Activated CD4-positive, alpha-beta T cell treated with anti-CD3 and anti-CD28 coated beads, Interleukin-2, amount 10 ng/mL, durations not matched to agents 7 days and 5 days (primary cell): ENCODE measurements at regions not wholly inside any gene's neighbourhood (a gene's known extent, or its start where the extent isn't known, plus 50 kb on each side); places are given as distances from the start of the nearest gene placed in this dataset.

Source experiments
- CTCF ChIA-PET: fragments of 350-600 bp; sonication (Branson Sonifier 250); formaldehyde crosslinking; loops from one replicate; lab custom pipeline; 2021; ENCODE audit warnings: antibody characterized with exemption; lab: Charles Lee
- POLR2A ChIA-PET: fragments of 350-600 bp; sonication (Branson Sonifier 250); formaldehyde crosslinking; loops from one replicate; lab custom pipeline; 2021; ENCODE audit warnings: antibody characterized with exemption; lab: Charles Lee
- DNase-seq: peaks from one replicate; pipeline ENCODE4 v3.0.0-alpha.2; 2020
- H3K27ac Mint-ChIP-seq: one replicate; pipeline ENCODE4 v1.8.0; 2021; ENCODE audit warnings: mild to moderate bottlenecking, moderate library complexity, mixed read lengths
- H3K27me3 Mint-ChIP-seq: one replicate; pipeline ENCODE4 v1.8.0; 2021; ENCODE audit warnings: mixed read lengths
- H3K36me3 Mint-ChIP-seq: one replicate; pipeline ENCODE4 v1.8.0; 2021; ENCODE audit warnings: low read depth, mixed read lengths
- H3K4me1 Mint-ChIP-seq: one replicate; pipeline ENCODE4 v1.8.0; 2021; ENCODE audit warnings: mixed read lengths
- H3K4me3 Mint-ChIP-seq: one replicate; pipeline ENCODE4 v1.8.0; 2021; ENCODE audit warnings: mild to moderate bottlenecking, moderate library complexity, mixed read lengths
- H3K9me3 Mint-ChIP-seq: one replicate; pipeline ENCODE4 v1.8.0; 2021; ENCODE audit warnings: mixed read lengths

DNA sequence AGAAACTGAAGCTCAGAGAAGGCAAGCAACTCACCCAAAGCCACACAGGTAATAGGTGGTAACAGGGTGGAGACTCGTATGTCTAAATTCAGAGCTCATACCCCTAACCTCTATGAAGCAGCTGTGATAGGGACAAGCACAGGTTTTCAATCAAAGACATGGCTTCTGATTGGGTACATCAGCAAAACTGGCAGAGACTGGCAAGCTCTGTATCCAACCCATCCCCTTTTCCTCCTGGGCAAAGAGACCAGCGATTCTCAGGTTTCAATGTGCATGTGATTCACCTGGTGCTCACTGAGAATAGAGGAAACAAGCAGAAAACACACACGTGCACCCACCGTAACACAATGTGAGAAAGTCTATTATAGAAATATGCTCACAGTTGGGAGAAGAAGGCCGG is 153.0 kb downstream of the SMIM20 start:
- ChIA-PET POLR2A (no interaction called here), CTCF (interaction anchor here (0.6 to 2.6 kb wide), 7 partner anchors 9 to 270 kb away, joined by 3 to 7 read pairs (median 4); no protein-coding TSS in a partner anchor)
- no peak overlapping the region for H3K27ac Mint-ChIP-seq
- H3K4me1 Mint-ChIP-seq: peaks cover 3% of the 10 kb centered on the region
- no peak overlapping the region for H3K4me3 Mint-ChIP-seq
- H3K27me3 Mint-ChIP-seq: peaks cover 2% of the 10 kb centered on the region
- H3K9me3 Mint-ChIP-seq: no peaks in the 10 kb centered on the region
- no peak for DNase-seq
- no peaks in the 10 kb centered on the region for H3K36me3 Mint-ChIP-seq

DNA sequence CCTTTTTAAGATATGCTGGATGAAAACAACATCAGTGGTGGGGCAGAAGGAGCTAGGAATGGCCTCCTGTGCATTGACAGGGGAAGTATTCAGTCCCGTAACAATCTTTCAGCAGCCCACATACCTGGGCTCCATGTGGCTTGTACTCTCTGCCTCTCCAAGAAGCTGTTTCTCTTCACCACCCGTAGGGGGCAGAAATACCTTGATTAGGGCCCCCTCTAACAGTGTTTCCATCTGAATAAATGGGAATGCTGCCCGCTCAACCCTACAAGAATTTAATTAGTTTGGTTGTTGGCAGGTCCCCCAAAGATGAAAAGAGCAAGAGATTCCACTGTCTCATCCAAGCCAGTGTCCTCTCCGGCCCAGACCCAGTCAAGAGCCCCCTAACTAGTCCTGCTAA is 155.2 kb downstream of the SMIM20 start:
- no peak overlapping the region for H3K4me3 Mint-ChIP-seq
- H3K9me3 Mint-ChIP-seq: no peaks in the 10 kb centered on the region
- H3K27ac Mint-ChIP-seq: no peak overlapping the region
- DNase-seq: no peak
- peaks cover 7% of the 10 kb centered on the region for H3K4me1 Mint-ChIP-seq
- CTCF ChIA-PET: interaction anchor here (0.7 to 1.6 kb wide), 7 partner anchors 8 to 909 kb away, joined by 3 to 7 read pairs (median 3); no protein-coding TSS in a partner anchor
- H3K27me3 Mint-ChIP-seq: peaks cover 2% of the 10 kb centered on the region
- POLR2A ChIA-PET: no interaction called here
- H3K36me3 Mint-ChIP-seq: no peaks in the 10 kb centered on the region

DNA sequence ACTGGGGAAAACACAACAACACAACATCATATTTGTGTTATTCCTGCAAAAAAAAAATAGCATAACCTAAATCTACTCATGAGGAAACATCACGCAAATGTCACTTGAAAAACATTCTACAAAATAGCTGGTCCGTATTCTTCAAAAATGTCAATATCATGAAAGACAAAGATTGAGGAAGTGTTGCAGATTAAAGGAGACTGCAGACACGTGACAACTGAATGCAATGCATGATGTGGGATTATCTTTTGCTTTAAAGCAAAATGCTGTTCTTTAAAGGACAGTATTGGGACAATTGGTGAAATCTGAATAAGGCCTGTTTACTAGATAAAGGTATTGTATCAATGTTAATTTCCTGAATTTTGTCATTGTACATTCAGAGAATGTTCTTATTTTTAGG is 157.7 kb downstream of the SMIM20 start:
- ChIA-PET POLR2A (no interaction called here), CTCF (interaction anchor here (0.7 kb wide), 1 partner anchor 123 kb away, joined by 3 read pairs; no protein-coding TSS in a partner anchor)
- H3K4me3 Mint-ChIP-seq: no peak overlapping the region

DNA sequence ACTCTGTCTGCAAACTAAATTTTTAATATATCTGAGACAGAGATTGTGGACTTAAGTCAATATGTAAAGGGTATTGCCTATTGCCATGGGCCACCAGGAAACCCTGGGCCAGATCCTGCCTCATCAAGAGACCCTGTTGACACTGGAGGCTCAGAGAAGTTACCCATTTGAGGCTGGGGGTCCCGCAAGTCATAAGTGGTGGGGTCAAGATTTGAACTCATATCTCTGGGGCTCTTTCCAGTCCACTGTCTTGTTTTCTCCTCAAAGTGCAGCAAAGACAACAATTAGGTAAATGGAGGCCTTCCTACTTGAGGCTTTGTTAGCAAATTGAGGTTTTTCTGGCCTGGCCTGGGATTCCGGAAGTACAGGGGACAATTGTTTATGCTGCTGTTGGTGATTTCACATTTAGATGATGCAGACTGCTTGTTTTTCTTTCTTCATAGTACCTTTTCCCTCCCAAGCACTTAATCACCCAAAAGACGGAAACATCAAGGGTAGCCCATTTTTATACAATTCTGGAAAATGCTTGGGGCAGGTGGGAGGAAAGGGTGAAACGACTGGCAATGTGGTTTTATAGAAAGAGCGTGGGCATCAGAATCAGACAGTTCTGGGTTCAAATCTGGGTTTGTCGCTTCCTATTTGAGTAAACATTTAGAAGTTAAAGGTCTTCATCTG is 160.0 kb downstream of the SMIM20 start:
- Mint-ChIP-seq H3K9me3 (peaks cover 22% of the 10 kb centered on the region), H3K27ac (peak overlapping the region; percentile 39), H3K4me3 (no peak overlapping the region), H3K27me3 (no peaks in the 10 kb centered on the region), H3K36me3 (peaks cover 20% of the 10 kb centered on the region), H3K4me1 (peaks cover 44% of the 10 kb centered on the region)
- no peak for DNase-seq
- POLR2A ChIA-PET: no interaction called here
- CTCF ChIA-PET: interaction anchor here (0.6 to 2.2 kb wide), 7 partner anchors 10 to 784 kb away, joined by 3 to 9 read pairs (median 3); no protein-coding TSS in a partner anchor

More for the DNA sequence above, 157.7 kb downstream of the SMIM20 start:
- Mint-ChIP-seq H3K36me3 (peaks cover 7% of the 10 kb centered on the region), H3K4me1 (peaks cover 31% of the 10 kb centered on the region), H3K9me3 (peaks cover 10% of the 10 kb centered on the region), H3K27ac (no peak overlapping the region), H3K27me3 (no peaks in the 10 kb centered on the region)
- DNase-seq: no peak

DNA sequence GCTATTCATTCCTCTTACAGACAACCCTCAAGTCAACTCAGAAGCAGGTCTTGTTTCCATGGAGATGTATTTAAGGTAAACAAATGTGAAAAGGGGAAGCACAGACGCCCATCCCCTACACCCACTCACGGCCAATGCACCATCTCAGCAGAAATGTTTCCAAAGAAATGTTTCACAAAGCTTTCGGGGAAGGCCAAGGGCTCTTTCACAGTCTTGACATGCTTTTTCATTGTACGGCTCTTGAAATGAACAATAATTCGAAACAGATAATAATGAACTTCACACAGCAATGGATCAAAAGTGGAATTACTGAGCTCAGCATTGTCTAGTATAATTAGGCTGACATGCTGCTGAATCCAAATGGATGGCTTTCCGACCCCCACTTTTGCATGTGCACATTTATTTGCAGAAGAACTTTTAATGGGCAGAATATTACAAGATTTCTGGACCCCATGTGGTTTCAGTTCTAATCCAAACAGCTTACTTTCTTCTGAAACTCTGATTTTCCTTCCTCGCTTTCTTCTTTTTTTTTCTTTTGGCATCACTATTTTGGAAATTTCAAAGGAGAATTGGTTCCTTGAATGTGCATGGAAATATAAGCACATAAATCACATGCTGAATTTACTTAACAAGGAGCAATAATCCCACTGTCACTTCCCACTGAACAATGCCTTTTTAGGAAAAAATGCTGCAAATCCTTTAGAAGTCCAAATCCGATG is 160.9 kb downstream of the SMIM20 start:
- Mint-ChIP-seq H3K27ac (peak overlapping the region; percentile 71), H3K9me3 (peaks cover 22% of the 10 kb centered on the region)
- POLR2A ChIA-PET: no interaction called here

DNA sequence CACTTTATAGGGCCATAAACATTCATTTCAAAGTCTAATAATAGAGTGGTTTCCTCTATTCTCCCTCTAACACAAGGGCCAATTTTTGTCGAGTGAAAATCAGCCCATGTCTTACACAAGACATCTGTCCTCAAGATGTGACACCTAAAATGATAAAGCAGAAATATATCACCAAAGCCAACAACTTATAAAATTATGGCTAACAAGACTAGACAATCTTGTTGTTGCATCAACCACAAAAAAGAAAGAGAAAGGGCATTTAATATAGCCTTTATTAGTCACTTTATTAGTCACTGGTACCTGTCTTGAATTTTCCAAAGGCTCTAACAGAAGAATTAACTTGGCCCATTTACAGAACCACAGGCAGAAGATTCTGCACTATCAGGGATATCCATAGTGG is 161.6 kb downstream of the SMIM20 start:
- Mint-ChIP-seq H3K27ac (peak overlapping the region; percentile 71), H3K27me3 (no peaks in the 10 kb centered on the region), H3K36me3 (peaks cover 20% of the 10 kb centered on the region), H3K4me1 (peaks cover 48% of the 10 kb centered on the region), H3K4me3 (no peak overlapping the region), H3K9me3 (peaks cover 22% of the 10 kb centered on the region)
- ChIA-PET POLR2A (interaction anchor here (0.7 to 0.8 kb wide), 3 partner anchors 9 to 250 kb away, joined by 3 to 5 read pairs (median 3); no protein-coding TSS in a partner anchor), CTCF (interaction anchor here (0.6 to 2.3 kb wide), 13 partner anchors 9 to 255 kb away, joined by 3 to 11 read pairs (median 3); no protein-coding TSS in a partner anchor)
- no peak for DNase-seq

More for the DNA sequence above, 160.9 kb downstream of the SMIM20 start:
- Mint-ChIP-seq H3K36me3 (peaks cover 20% of the 10 kb centered on the region), H3K27me3 (no peaks in the 10 kb centered on the region), H3K4me3 (no peak overlapping the region), H3K4me1 (peaks cover 44% of the 10 kb centered on the region)
- DNase-seq: peak; percentile 29
- CTCF ChIA-PET: interaction anchor here (0.6 to 2.3 kb wide), 11 partner anchors 9 to 255 kb away, joined by 3 to 11 read pairs (median 4); no protein-coding TSS in a partner anchor

DNA sequence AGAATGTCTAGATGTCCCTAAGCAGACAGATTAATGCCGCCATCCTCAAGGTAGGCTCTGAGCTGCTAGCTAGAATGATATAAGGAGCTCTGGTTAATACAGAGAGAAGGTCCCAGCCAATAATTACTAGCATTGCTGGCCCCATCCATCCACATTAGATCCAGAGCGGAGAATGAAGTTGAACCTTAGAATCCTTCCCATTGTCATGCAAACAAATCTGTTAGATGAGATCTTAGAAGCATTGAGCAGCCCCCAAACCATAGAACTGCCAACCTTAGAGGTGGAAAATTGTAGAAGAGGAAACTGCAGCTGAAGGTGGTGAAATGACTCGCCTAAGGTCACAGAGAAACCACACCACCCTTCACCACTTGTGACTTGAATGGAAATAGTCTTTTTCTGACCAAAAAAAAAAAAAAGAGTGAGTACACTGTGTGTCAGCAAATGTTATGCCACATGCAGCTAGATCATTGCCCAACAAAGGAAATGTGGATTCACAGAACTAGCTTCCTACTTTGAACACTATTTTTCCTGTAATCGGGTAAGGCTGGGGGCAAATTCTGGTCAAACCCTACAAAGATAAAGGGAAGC is 162.1 kb downstream of the SMIM20 start:
- Mint-ChIP-seq H3K27ac (peak overlapping the region; percentile 71), H3K27me3 (no peaks in the 10 kb centered on the region), H3K36me3 (peaks cover 20% of the 10 kb centered on the region), H3K9me3 (peaks cover 22% of the 10 kb centered on the region), H3K4me3 (no peak overlapping the region), H3K4me1 (peaks cover 52% of the 10 kb centered on the region)
- ChIA-PET POLR2A (interaction anchor here (0.7 to 0.8 kb wide), 3 partner anchors 8 to 250 kb away, joined by 3 to 5 read pairs (median 3); no protein-coding TSS in a partner anchor), CTCF (interaction anchor here (0.6 to 2.3 kb wide), 19 partner anchors 8 to 782 kb away, joined by 3 to 11 read pairs (median 3); no protein-coding TSS in a partner anchor)
- DNase-seq: peak; percentile 54

DNA sequence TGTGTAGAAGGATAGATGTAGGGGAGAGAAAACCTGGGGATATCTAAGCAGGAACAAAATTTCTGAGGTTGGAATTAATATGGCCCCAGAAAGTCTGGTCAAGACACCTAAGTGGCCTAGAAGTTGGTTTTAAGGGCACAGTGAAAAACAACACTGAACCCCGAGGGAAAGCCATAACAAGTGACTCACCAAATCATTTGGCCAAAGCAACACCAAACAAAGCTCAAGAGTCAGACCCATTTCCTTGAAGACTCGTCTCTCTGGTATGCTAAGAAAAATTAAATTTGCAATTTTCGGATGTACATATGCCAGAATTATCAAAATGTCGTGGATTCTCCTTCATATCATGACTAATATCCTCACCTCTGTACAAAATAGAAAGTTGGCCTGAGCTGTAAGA is 162.9 kb downstream of the SMIM20 start:
- Mint-ChIP-seq H3K27ac (no peak overlapping the region), H3K36me3 (peaks cover 20% of the 10 kb centered on the region), H3K9me3 (peaks cover 22% of the 10 kb centered on the region), H3K4me3 (no peak overlapping the region), H3K4me1 (peaks cover 59% of the 10 kb centered on the region), H3K27me3 (no peaks in the 10 kb centered on the region)
- POLR2A ChIA-PET: no interaction called here
- CTCF ChIA-PET: interaction anchor here (0.6 to 2.3 kb wide), 12 partner anchors 9 to 781 kb away, joined by 3 to 11 read pairs (median 3); no protein-coding TSS in a partner anchor
- no peak for DNase-seq

DNA sequence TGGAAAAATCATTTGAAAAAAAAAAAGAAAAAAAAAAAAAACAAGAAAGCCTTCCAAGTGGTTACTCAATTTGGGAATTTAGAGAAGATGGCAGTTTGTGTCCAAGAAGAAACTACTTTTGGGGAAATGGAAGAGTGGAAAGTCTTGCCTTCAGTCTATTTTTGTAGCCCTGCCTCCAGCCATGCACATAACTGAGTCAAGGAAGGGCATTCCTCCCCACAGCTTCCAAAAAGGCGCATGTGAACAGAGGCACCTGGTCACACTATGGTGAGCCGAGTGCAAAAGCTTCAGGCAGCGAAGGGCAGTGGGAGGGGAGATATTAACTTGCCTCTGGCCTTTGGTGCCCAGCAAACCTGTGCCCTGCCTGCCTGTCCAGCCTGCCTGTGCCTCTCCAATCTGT is 163.7 kb downstream of the SMIM20 start:
- no peaks in the 10 kb centered on the region for H3K27me3 Mint-ChIP-seq
- POLR2A ChIA-PET: no interaction called here
- DNase-seq: no peak
- H3K4me3 Mint-ChIP-seq: no peak overlapping the region
- H3K4me1 Mint-ChIP-seq: peaks cover 66% of the 10 kb centered on the region
- peaks cover 22% of the 10 kb centered on the region for H3K9me3 Mint-ChIP-seq
- H3K27ac Mint-ChIP-seq: no peak overlapping the region
- CTCF ChIA-PET: interaction anchor here (0.8 to 1.4 kb wide), 3 partner anchors 8 to 30 kb away, joined by 3 to 5 read pairs (median 3); no protein-coding TSS in a partner anchor
- H3K36me3 Mint-ChIP-seq: peaks cover 20% of the 10 kb centered on the region

DNA sequence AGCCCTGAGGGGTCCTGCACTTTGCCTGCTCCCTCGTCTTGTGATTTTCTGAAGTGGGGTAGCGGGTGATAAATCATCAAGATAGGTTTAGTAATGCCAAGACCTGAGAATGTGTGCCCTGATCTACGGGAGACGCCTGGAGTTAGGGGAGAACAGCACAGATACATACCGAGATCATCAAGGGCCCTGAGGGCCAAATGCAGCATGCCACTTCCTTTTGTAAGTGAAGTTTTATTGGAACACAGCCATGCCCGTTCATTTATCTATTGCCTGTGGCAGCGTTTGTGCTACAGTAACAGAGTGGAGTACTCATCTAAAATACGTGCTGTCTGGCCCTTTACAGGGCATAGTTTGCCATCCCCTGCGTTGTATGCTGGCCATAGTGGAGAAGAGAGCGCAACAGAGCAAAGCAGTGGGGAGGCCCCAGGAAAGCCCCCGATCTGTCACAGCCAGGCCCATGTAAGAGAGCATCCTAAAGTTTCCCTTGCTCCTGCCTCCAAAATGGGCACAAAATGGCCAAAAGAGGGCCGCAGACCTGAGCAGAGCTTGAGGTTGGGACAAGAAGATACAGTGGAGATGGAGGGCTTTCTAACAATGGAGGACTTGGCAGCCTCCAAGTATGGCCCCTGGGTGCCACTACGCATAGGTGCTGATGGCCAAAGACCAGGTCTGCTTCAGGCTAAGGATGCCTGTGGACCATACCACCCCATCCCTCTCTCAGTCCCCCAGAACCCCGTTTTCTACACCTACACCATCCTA is 167.0 kb downstream of the SMIM20 start:
- Mint-ChIP-seq H3K4me1 (peaks cover 67% of the 10 kb centered on the region), H3K4me3 (no peak overlapping the region), H3K27ac (peak overlapping the region; percentile 0), H3K27me3 (no peaks in the 10 kb centered on the region), H3K9me3 (peaks cover 20% of the 10 kb centered on the region), H3K36me3 (peaks cover 17% of the 10 kb centered on the region)
- DNase-seq: no peak
- ChIA-PET CTCF (interaction anchor here (1.3 kb wide), 1 partner anchor 19 kb away, joined by 4 read pairs; no protein-coding TSS in a partner anchor), POLR2A (no interaction called here)

DNA sequence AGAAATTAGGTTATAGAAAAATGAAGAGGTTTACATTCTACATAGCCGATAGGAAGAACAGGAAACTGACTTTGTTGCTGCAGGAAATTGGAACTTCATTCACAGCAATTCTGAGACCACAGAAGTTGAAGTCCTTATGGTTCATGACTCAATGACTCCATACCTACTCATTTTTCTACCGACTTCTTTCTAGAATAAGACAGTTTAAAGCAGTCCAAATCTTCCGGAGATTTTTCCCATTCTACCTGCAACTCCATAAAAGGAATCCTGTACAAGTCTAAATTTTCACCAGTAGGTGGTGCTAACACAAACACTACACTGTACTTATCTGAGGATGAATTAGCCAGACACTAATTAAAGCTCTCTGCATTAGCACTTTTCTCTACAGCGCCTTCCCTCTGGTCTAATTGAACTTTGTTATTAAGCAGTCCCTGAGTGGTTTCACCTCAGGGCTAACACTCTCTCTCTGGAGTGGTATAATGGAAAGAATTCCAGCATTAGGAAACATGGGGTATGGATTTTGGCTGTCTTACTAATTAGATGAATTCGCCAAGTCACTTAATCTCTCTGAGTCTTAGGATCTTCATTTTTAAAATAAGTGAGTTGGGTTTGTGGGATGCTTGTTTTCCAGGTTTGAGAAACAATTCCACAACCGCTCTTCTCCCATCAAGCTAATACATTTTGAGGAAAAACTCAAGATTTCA is 167.9 kb downstream of the SMIM20 start:
- peaks cover 12% of the 10 kb centered on the region for H3K9me3 Mint-ChIP-seq
- H3K4me1 Mint-ChIP-seq: peaks cover 58% of the 10 kb centered on the region
- H3K27ac Mint-ChIP-seq: peak overlapping the region; percentile 0
- H3K27me3 Mint-ChIP-seq: no peaks in the 10 kb centered on the region
- peaks cover 10% of the 10 kb centered on the region for H3K36me3 Mint-ChIP-seq
- CTCF ChIA-PET: interaction anchor here (0.6 to 2.2 kb wide), 10 partner anchors 9 to 248 kb away, joined by 3 to 7 read pairs (median 4); no protein-coding TSS in a partner anchor
- no peak overlapping the region for H3K4me3 Mint-ChIP-seq
- peak; percentile 14 for DNase-seq
- POLR2A ChIA-PET: no interaction called here
